NB4 (cell line): ENCODE measurements at regions not wholly inside any gene's neighbourhood (a gene's known extent, or its start where the extent isn't known, plus 50 kb on each side); places are given as distances from the start of the nearest gene placed in this dataset.

Experiments
- MYC ChIP-seq: IDR thresholded peaks from 2 replicates; pipeline ENCODE4 v1.6.1; 2011; ENCODE audit warnings: low read depth, low read length
- POLR2A ChIP-seq: IDR thresholded peaks from 2 replicates; pipeline ENCODE4 v1.6.1; 2011; ENCODE audit warnings: mild to moderate bottlenecking; ENCODE audit not compliant: insufficient read length; ENCODE audit errors: extremely low read depth
- TF ChIP-seq, protein P1 (sequence below): IDR thresholded peaks from one replicate; pipeline ENCODE4 v1.5.1; 2012; ENCODE audit warnings: low read depth, low read length
- TF ChIP-seq, protein P2 (sequence below): IDR thresholded peaks from 2 replicates; pipeline ENCODE4 v1.6.1; 2011; ENCODE audit warnings: low read depth, low read length

DNA sequence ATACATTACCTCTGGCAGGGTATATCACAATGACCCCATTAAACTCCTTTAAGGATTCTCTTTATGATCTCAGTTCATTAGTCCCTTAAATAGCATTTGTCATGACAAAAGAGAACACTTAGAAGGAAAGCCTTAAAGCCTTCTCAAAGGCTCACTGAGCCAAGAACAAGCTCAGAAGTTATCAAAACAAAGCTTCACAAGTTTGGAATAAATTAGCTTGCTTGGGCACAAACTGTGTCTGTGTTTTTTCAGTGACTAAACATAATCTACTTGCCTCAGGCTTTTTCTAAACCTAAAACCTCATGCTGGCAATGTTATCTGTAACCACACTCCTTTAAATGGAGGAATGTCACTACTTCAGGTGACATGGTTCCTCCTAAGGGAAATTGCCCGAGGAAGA lies 1114.9 kb upstream of the C9orf72 start:
- TF ChIP-seq, protein P1, sequence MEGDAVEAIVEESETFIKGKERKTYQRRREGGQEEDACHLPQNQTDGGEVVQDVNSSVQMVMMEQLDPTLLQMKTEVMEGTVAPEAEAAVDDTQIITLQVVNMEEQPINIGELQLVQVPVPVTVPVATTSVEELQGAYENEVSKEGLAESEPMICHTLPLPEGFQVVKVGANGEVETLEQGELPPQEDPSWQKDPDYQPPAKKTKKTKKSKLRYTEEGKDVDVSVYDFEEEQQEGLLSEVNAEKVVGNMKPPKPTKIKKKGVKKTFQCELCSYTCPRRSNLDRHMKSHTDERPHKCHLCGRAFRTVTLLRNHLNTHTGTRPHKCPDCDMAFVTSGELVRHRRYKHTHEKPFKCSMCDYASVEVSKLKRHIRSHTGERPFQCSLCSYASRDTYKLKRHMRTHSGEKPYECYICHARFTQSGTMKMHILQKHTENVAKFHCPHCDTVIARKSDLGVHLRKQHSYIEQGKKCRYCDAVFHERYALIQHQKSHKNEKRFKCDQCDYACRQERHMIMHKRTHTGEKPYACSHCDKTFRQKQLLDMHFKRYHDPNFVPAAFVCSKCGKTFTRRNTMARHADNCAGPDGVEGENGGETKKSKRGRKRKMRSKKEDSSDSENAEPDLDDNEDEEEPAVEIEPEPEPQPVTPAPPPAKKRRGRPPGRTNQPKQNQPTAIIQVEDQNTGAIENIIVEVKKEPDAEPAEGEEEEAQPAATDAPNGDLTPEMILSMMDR: no peak
- TF ChIP-seq POLR2A: no peak
- TF ChIP-seq, protein P2, sequence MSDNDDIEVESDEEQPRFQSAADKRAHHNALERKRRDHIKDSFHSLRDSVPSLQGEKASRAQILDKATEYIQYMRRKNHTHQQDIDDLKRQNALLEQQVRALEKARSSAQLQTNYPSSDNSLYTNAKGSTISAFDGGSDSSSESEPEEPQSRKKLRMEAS: no peak
- TF ChIP-seq MYC: no peak
